Testis (tissue), 2 donors: ENCODE measurements at regions not wholly inside any gene's neighbourhood (a gene's known extent, or its start where the extent isn't known, plus 50 kb on each side); places are given as distances from the start of the nearest gene placed in this dataset.

Experiments used
- DNase-seq: peaks from one replicate; pipeline ENCODE4 v3.0.0-alpha.2; 2019
- H3K27ac ChIP-seq, 2 donors: fragments of 200-600 bp; sonication (generic); one replicate each; pipeline ENCODE4 v1.5.1; 2019
- H3K27me3 ChIP-seq: fragments of 200-600 bp; sonication (generic); one replicate; pipeline ENCODE4 v1.5.1; 2019
- H3K36me3 ChIP-seq: fragments of 200-600 bp; sonication (generic); one replicate; pipeline ENCODE4 v1.5.1; 2017; ENCODE audit warnings: low read depth; ENCODE audit errors: missing control alignments
- H3K4me1 ChIP-seq: fragments of 200-600 bp; sonication (generic); one replicate; pipeline ENCODE4 v1.5.1; 2019
- H3K4me3 ChIP-seq, 2 donors: fragments of 200-600 bp; sonication (generic); one replicate each; pipeline ENCODE4 v1.5.1; 2017 to 2019
- H3K9me3 ChIP-seq: fragments of 200-600 bp; sonication (generic); one replicate; pipeline ENCODE4 v1.5.1; 2017
- POLR2A ChIP-seq: fragments of 450-650 bp; IDR thresholded peaks from one replicate; pipeline ENCODE4 v1.6.1; 2017; ENCODE audit warnings: antibody characterized with exemption, mild to moderate bottlenecking, moderate library complexity
- WGBS, 2 donors: methylation state at CpG; one replicate each; pipeline ENCODE4 v1.1.5; 2018; 5-methylcytosine and 5-hydroxymethylcytosine counted together
- intact Hi-C: fragments of 100-400 bp; cut with DNase I; formaldehyde crosslinking; loops from one replicate; pipeline ENCODE4 v1.15.1; 2023; ENCODE audit warnings: low total_unique reads
- TF ChIP-seq, protein P1 (sequence below), 3 experiments: fragments of 450-650 bp in 2 of 3; fragments of 200-600 bp in 1 of 3; sonication (generic) in 1 of 3; IDR thresholded peaks; one replicate each; pipeline ENCODE4 v1.5.1; 2016 to 2019; ENCODE audit warnings: antibody characterized with exemption in 3 of 3, mild to moderate bottlenecking in 2 of 3, moderate library complexity in 1 of 3

- intact Hi-C loops: no loop called here
- WGBS, 2 donors: 94 to 95% methylated on average over 4 of the region's 4 CpGs
- Histone ChIP-seq H3K4me3 (no peak overlapping the region), H3K36me3 (no peaks in the 10 kb centered on the region), H3K9me3 (no peaks in the 10 kb centered on the region), H3K27me3 (no peaks in the 10 kb centered on the region), H3K27ac (no peak overlapping the region), H3K4me1 (no peaks in the 10 kb centered on the region)
- no peak for TF ChIP-seq POLR2A
- TF ChIP-seq, protein P1, sequence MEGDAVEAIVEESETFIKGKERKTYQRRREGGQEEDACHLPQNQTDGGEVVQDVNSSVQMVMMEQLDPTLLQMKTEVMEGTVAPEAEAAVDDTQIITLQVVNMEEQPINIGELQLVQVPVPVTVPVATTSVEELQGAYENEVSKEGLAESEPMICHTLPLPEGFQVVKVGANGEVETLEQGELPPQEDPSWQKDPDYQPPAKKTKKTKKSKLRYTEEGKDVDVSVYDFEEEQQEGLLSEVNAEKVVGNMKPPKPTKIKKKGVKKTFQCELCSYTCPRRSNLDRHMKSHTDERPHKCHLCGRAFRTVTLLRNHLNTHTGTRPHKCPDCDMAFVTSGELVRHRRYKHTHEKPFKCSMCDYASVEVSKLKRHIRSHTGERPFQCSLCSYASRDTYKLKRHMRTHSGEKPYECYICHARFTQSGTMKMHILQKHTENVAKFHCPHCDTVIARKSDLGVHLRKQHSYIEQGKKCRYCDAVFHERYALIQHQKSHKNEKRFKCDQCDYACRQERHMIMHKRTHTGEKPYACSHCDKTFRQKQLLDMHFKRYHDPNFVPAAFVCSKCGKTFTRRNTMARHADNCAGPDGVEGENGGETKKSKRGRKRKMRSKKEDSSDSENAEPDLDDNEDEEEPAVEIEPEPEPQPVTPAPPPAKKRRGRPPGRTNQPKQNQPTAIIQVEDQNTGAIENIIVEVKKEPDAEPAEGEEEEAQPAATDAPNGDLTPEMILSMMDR (IDR thresholded peaks at IDR 0.05): no peak
- DNase-seq: no peak
Measured at GRCh38 chr19:28984315-28984714, 228.6 kb downstream of the UQCRFS1 start.

GRCh38 chr19:28983430-28983829, 229.5 kb downstream of the UQCRFS1 start:
- TF ChIP-seq, protein P1 (IDR thresholded peaks at IDR 0.05): no peak
- TF ChIP-seq POLR2A: no peak
- no peaks in the 10 kb centered on the region for H3K4me1 ChIP-seq
- no peaks in the 10 kb centered on the region for H3K9me3 ChIP-seq
- H3K36me3 ChIP-seq: no peaks in the 10 kb centered on the region
- DNase-seq: no peak
- intact Hi-C loops: no loop called here
- H3K27me3 ChIP-seq: no peaks in the 10 kb centered on the region
- H3K27ac ChIP-seq: no peak overlapping the region
- H3K4me3 ChIP-seq: no peak overlapping the region
- WGBS, 2 donors: 85 to 98% methylated on average over 6 of the region's 6 CpGs

DNA sequence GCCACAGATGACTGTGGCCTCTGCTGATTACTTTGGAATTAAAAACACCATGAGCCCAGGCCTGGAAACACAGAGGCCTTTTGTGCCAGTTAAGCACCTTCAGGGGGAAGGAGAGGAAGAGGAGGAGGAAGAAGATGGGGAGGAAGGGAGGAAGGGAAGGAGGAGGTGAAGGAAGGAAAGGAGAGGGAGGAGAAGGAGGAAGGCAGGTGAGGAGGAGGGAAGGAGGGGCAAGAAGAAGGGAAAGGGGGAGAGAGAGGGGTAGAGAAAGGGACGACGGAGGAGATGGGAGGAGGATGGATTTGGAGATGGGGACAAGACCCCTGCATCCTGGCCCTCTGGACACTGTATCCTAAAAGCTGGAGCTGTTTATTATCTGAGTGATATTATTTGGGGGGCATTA, 231.0 kb downstream of the UQCRFS1 start:
- no peaks in the 10 kb centered on the region for H3K27me3 ChIP-seq
- H3K4me3 ChIP-seq: no peak overlapping the region
- H3K27ac ChIP-seq: no peak overlapping the region
- intact Hi-C loops: no loop called here
- no peaks in the 10 kb centered on the region for H3K9me3 ChIP-seq
- TF ChIP-seq POLR2A: no peak
- TF ChIP-seq, protein P1 (IDR thresholded peaks at IDR 0.05): no peak
- no peaks in the 10 kb centered on the region for H3K4me1 ChIP-seq
- 92 to 93% methylated on average over 2 of the region's 2 CpGs for WGBS, 2 donors
- no peak for DNase-seq
- H3K36me3 ChIP-seq: no peaks in the 10 kb centered on the region

GRCh38 chr19:28981518-28981917, 231.4 kb downstream of the UQCRFS1 start:
- intact Hi-C loops: no loop called here
- WGBS, 2 donors: 76 to 85% methylated on average over 11 of the region's 11 CpGs
- no peak for DNase-seq
- Histone ChIP-seq H3K36me3 (no peaks in the 10 kb centered on the region), H3K4me1 (no peaks in the 10 kb centered on the region), H3K9me3 (no peaks in the 10 kb centered on the region), H3K27me3 (no peaks in the 10 kb centered on the region), H3K27ac (no peak overlapping the region), H3K4me3 (no peak overlapping the region)
- TF ChIP-seq POLR2A: no peak
- TF ChIP-seq, protein P1 (IDR thresholded peaks at IDR 0.05): no peak

DNA sequence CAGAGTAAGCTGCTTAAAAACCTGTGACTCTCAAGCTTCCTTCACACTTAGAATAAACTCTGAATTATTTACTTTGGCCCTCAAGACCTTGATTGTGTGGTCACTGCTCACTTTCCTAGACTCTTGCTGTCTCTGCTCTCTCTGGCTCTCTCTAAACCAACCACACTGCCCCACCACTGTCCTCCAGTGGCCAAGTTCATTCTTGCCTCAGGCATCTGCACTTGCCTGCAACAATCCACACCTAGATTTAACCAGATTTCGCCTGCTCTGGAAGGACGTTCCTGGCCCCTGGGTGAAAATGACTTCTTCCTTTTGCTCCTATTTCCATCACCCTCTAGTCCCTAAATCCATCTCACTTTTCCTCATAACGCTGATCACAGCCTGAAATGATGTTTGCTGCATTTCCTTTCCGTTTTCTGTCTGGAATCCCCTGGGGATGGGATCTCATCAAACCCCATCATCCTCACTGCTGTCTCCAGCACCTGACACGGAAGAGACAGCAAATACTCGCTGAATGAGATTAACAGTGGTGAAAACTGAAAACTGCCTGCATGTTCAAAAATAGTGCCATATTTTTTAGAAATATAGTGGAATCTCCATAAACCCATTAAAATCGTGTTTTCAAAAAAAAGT, 232.6 kb downstream of the UQCRFS1 start:
- intact Hi-C loops: no loop called here
- TF ChIP-seq, protein P1 (IDR thresholded peaks at IDR 0.05): no peak
- TF ChIP-seq POLR2A: no peak
- H3K27me3 ChIP-seq: no peaks in the 10 kb centered on the region

More for the DNA sequence above, 232.6 kb downstream of the UQCRFS1 start:
- Histone ChIP-seq H3K27ac (no peak overlapping the region), H3K4me3 (no peak overlapping the region), H3K4me1 (no peaks in the 10 kb centered on the region), H3K9me3 (no peaks in the 10 kb centered on the region), H3K36me3 (no peaks in the 10 kb centered on the region)
- 71 to 81% methylated on average over 7 of the region's 7 CpGs for WGBS, 2 donors
- no peak for DNase-seq
